GM23338 (cell line): ENCODE measurements at regions not wholly inside any gene's neighbourhood (a gene's known extent, or its start where the extent isn't known, plus 50 kb on each side); places are given as distances from the start of the nearest gene placed in this dataset.

Experiments used
- ATAC-seq: fragments of 200-7000 bp; cut with Tn5 transposase; 3 replicates; pipeline ENCODE4 v1.9.1; 2020
- DNase-seq: peaks from one replicate; pipeline ENCODE4 v3.0.0-alpha.2; 2015; ENCODE audit warnings: low spot score
- H2AFZ ChIP-seq: fragments of 200-600 bp; sonication (generic); 2 replicates; pipeline ENCODE4 v1.8.0; 2016; ENCODE audit warnings: antibody characterized with exemption, mild to moderate bottlenecking, moderate library complexity
- H3F3A ChIP-seq: fragments of 200-600 bp; sonication (generic); replicated peaks from 2 replicates; pipeline ENCODE4 v1.8.0; 2017; ENCODE audit warnings: antibody characterized with exemption, mixed run types, low read depth
- H3K27ac ChIP-seq: fragments of 200-600 bp; sonication (generic); 2 replicates; pipeline ENCODE4 v1.6.1; 2016; ENCODE audit warnings: low read depth
- H3K27me3 ChIP-seq: fragments of 200-600 bp; sonication (generic); 2 replicates; pipeline ENCODE4 v1.8.0; 2016; ENCODE audit warnings: mild to moderate bottlenecking, mixed run types, moderate library complexity; ENCODE audit not compliant: insufficient read depth
- H3K36me3 ChIP-seq: fragments of 200-600 bp; sonication (generic); 2 replicates; pipeline ENCODE4 v1.8.0; 2016; ENCODE audit warnings: mild to moderate bottlenecking; ENCODE audit not compliant: insufficient read depth
- H3K4me1 ChIP-seq: fragments of 200-600 bp; sonication (generic); 2 replicates; pipeline ENCODE4 v1.8.0; 2016; ENCODE audit warnings: mild to moderate bottlenecking, moderate library complexity; ENCODE audit not compliant: insufficient read depth
- H3K4me2 ChIP-seq: fragments of 200-600 bp; sonication (generic); 2 replicates; pipeline ENCODE4 v1.7.1; 2017; ENCODE audit warnings: mixed run types
- H3K4me3 ChIP-seq: fragments of 200-600 bp; sonication (generic); 2 replicates; pipeline ENCODE4 v1.6.1; 2016; ENCODE audit warnings: mixed run types
- H3K79me2 ChIP-seq: fragments of 200-600 bp; sonication (generic); replicated peaks from 2 replicates; pipeline ENCODE4 v1.8.0; 2017; ENCODE audit warnings: mild to moderate bottlenecking; ENCODE audit not compliant: insufficient read depth
- H3K9me2 ChIP-seq: fragments of 200-600 bp; sonication (generic); 2 replicates; pipeline ENCODE4 v1.8.0; 2017; ENCODE audit not compliant: insufficient read depth
- H4K20me1 ChIP-seq: fragments of 200-600 bp; sonication (generic); replicated peaks from 2 replicates; pipeline ENCODE4 v1.8.0; 2017; ENCODE audit warnings: mild to moderate bottlenecking; ENCODE audit not compliant: insufficient read depth
- H3K27ac Mint-ChIP-seq: 2 replicates; pipeline ENCODE4 v1.8.0; 2020; ENCODE audit warnings: inconsistent platforms, mild to moderate bottlenecking, moderate library complexity, mixed read lengths
- H3K27me3 Mint-ChIP-seq: 3 replicates; pipeline ENCODE4 v1.8.0; 2022; ENCODE audit warnings: low read depth, mild to moderate bottlenecking, moderate library complexity, mixed read lengths, inconsistent platforms; ENCODE audit not compliant: insufficient read depth, poor library complexity
- H3K36me3 Mint-ChIP-seq: 3 replicates; pipeline ENCODE4 v1.8.0; 2021; ENCODE audit warnings: low read depth, mild to moderate bottlenecking, inconsistent platforms, moderate library complexity, mixed read lengths
- H3K4me1 Mint-ChIP-seq: 3 replicates; pipeline ENCODE4 v1.8.0; 2020; ENCODE audit warnings: mild to moderate bottlenecking, inconsistent platforms, mixed read lengths
- H3K4me3 Mint-ChIP-seq: 3 replicates; pipeline ENCODE4 v1.8.0; 2021; ENCODE audit warnings: moderate library complexity, mild to moderate bottlenecking, inconsistent platforms, mixed read lengths
- H3K9me3 Mint-ChIP-seq: 3 replicates; pipeline ENCODE4 v1.8.0; 2020; ENCODE audit warnings: moderate library complexity, mild to moderate bottlenecking, inconsistent platforms, mixed read lengths
- CREB1 ChIP-seq: fragments of 250-450 bp; sonication (Bioruptor Pico); IDR thresholded peaks from 2 replicates; pipeline ENCODE4 v1.5.0; 2020; ENCODE audit warnings: low read depth, mild to moderate bottlenecking, moderate library complexity
- EZH2 ChIP-seq: fragments of 200-600 bp; sonication (generic); IDR thresholded peaks from one replicate; pipeline ENCODE4 v1.8.0; 2017; ENCODE audit warnings: antibody characterized with exemption, mild to moderate bottlenecking, low read depth; ENCODE audit not compliant: unreplicated experiment
- EZH2phosphoT487 ChIP-seq: fragments of 200-600 bp; sonication (generic); IDR thresholded peaks from one replicate; pipeline ENCODE4 v1.8.1; 2018; ENCODE audit warnings: antibody characterized with exemption; ENCODE audit not compliant: unreplicated experiment
- JUNB ChIP-seq: IDR thresholded peaks from one replicate; pipeline ENCODE4 v1.6.1; 2016; ENCODE audit warnings: antibody characterized with exemption; ENCODE audit not compliant: unreplicated experiment
- NANOG ChIP-seq: IDR thresholded peaks from 2 replicates; pipeline ENCODE4 v1.6.1; 2016; ENCODE audit warnings: antibody characterized with exemption, borderline replicate concordance
- POLR2AphosphoS5 ChIP-seq: IDR thresholded peaks from 2 replicates; pipeline ENCODE4 v1.6.1; 2016; ENCODE audit warnings: antibody characterized with exemption, low read depth
- STAT1 ChIP-seq: IDR thresholded peaks from one replicate; pipeline ENCODE4 v1.6.1; 2016; ENCODE audit warnings: antibody characterized with exemption; ENCODE audit not compliant: unreplicated experiment
- ZNF114 ChIP-seq: fragments of 250-450 bp; sonication (Bioruptor Pico); IDR thresholded peaks from 2 replicates; pipeline ENCODE4 v1.5.0; 2020; ENCODE audit warnings: mild to moderate bottlenecking, moderate library complexity
- ZNF331 ChIP-seq: fragments of 250-450 bp; sonication (Bioruptor Pico); IDR thresholded peaks from 2 replicates; pipeline ENCODE4 v1.5.0; 2020; ENCODE audit warnings: low read depth, mild to moderate bottlenecking, moderate library complexity
- ZNF462 ChIP-seq: fragments of 250-450 bp; sonication (Bioruptor Pico); IDR thresholded peaks from 2 replicates; pipeline ENCODE4 v1.5.0; 2020; ENCODE audit warnings: mild to moderate bottlenecking, moderate library complexity
- TF ChIP-seq, protein P1 (sequence below), 2 experiments: fragments of 200-600 bp in 1 of 2; sonication (generic) in 1 of 2; conservative IDR thresholded peaks; 2 replicates each; pipeline versions ENCODE4 v1.5.1 to v1.6.1; 2016 to 2017; ENCODE audit warnings: antibody characterized with exemption in 2 of 2, low read depth in 2 of 2, mild to moderate bottlenecking in 2 of 2, moderate library complexity in 1 of 2
- TF ChIP-seq, protein P2 (sequence below): IDR thresholded peaks from 2 replicates; pipeline ENCODE4 v1.6.1; 2016; ENCODE audit warnings: antibody characterized with exemption

GRCh38 chr11:38163526-38163925 lies 1565.5 kb upstream of the RAG2 start:
- Histone ChIP-seq H3K4me2 (no peak overlapping the region), H3K4me1 (no peaks in the 10 kb centered on the region), H4K20me1 (no peaks in the 10 kb centered on the region), H3K27me3 (no peaks in the 10 kb centered on the region), H3K27ac (no peak overlapping the region), H3F3A (no peaks in the 10 kb centered on the region), H2AFZ (no peak overlapping the region), H3K36me3 (no peaks in the 10 kb centered on the region), H3K79me2 (no peaks in the 10 kb centered on the region), H3K9me2 (no peaks in the 10 kb centered on the region), H3K4me3 (no peak overlapping the region)
- Mint-ChIP-seq H3K4me3 (no peak overlapping the region), H3K27ac (no peak overlapping the region), H3K4me1 (no peaks in the 10 kb centered on the region), H3K36me3 (peaks cover 6% of the 10 kb centered on the region; the same call in 1 of the 3 replicates), H3K9me3 (peaks cover 14% of the 10 kb centered on the region; the same call in 2 of the 3 replicates), H3K27me3 (no peaks in the 10 kb centered on the region)
- DNase-seq (no peak), ATAC-seq (no peak)
- no peak for TF ChIP-seq JUNB

DNA sequence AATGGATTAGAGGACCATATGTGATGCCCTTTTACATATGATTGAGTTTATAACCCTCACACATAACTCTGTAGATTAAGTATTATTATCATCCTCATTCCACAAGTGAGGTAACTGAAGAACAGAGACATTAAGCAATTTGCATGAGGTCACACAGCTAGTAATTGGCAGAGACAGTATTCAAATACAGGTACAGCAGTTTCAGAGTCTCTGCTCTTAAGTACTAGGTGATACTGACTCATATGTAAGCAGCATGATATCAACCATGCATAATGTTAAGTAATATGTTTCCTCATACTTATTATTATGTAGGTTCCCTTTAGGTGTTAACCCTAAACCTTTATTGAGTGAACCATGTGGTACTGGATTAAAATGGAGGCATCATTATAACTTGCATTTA lies 1562.4 kb upstream of the RAG2 start:
- no peaks in the 10 kb centered on the region for H3K27me3 ChIP-seq
- H3K9me2 ChIP-seq = no peaks in the 10 kb centered on the region
- no peaks in the 10 kb centered on the region for H3K79me2 ChIP-seq
- Mint-ChIP-seq H3K4me3 (no peak overlapping the region), H3K4me1 (peaks cover 2% of the 10 kb centered on the region; the same call in 2 of the 3 replicates), H3K9me3 (peaks cover 7% of the 10 kb centered on the region; the same call in 2 of the 3 replicates), H3K27ac (no peak overlapping the region), H3K36me3 (peaks cover 6% of the 10 kb centered on the region; the same call in 1 of the 3 replicates), H3K27me3 (no peaks in the 10 kb centered on the region)
- no peak for ATAC-seq
- no peak for DNase-seq
- H3K4me2 ChIP-seq = no peak overlapping the region
- no peak overlapping the region for H3K27ac ChIP-seq
- H2AFZ ChIP-seq = no peak overlapping the region
- H3F3A ChIP-seq = no peaks in the 10 kb centered on the region
- H3K4me3 ChIP-seq = no peak overlapping the region
- no peaks in the 10 kb centered on the region for H4K20me1 ChIP-seq
- H3K4me1 ChIP-seq = no peaks in the 10 kb centered on the region
- H3K36me3 ChIP-seq = no peaks in the 10 kb centered on the region
- TF ChIP-seq EZH2 (no peak), POLR2AphosphoS5 (no peak), ZNF331 (CRISPR knock-in tag) (no peak), STAT1 (no peak), NANOG (no peak), JUNB (no peak), ZNF114 (CRISPR knock-in tag) (no peak), CREB1 (CRISPR knock-in tag) (no peak), EZH2phosphoT487 (no peak), ZNF462 (CRISPR knock-in tag) (no peak)
- TF ChIP-seq, protein P1, sequence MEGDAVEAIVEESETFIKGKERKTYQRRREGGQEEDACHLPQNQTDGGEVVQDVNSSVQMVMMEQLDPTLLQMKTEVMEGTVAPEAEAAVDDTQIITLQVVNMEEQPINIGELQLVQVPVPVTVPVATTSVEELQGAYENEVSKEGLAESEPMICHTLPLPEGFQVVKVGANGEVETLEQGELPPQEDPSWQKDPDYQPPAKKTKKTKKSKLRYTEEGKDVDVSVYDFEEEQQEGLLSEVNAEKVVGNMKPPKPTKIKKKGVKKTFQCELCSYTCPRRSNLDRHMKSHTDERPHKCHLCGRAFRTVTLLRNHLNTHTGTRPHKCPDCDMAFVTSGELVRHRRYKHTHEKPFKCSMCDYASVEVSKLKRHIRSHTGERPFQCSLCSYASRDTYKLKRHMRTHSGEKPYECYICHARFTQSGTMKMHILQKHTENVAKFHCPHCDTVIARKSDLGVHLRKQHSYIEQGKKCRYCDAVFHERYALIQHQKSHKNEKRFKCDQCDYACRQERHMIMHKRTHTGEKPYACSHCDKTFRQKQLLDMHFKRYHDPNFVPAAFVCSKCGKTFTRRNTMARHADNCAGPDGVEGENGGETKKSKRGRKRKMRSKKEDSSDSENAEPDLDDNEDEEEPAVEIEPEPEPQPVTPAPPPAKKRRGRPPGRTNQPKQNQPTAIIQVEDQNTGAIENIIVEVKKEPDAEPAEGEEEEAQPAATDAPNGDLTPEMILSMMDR (conservative IDR thresholded peaks at IDR 0.05; ENCODE audit: low read depth in 2 of 2) = no peak
- TF ChIP-seq, protein P2, sequence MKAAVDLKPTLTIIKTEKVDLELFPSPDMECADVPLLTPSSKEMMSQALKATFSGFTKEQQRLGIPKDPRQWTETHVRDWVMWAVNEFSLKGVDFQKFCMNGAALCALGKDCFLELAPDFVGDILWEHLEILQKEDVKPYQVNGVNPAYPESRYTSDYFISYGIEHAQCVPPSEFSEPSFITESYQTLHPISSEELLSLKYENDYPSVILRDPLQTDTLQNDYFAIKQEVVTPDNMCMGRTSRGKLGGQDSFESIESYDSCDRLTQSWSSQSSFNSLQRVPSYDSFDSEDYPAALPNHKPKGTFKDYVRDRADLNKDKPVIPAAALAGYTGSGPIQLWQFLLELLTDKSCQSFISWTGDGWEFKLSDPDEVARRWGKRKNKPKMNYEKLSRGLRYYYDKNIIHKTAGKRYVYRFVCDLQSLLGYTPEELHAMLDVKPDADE = no peak
